Vagina (tissue), 2 donors: ENCODE measurements at regions not wholly inside any gene's neighbourhood (a gene's known extent, or its start where the extent isn't known, plus 50 kb on each side); places are given as distances from the start of the nearest gene placed in this dataset.

Experiments used
- POLR2A ChIP-seq, 2 donors: fragments of 450-650 bp; IDR thresholded peaks; one replicate each; pipeline ENCODE4 v1.6.1; 2017; ENCODE audit warnings: antibody characterized with exemption in 2 of 2, mild to moderate bottlenecking in 2 of 2, moderate library complexity in 2 of 2
- POLR2AphosphoS5 ChIP-seq, 2 donors: sonication (generic); formaldehyde crosslinking; IDR thresholded peaks; one replicate each; pipeline ENCODE4 v1.9.0; 2017; ENCODE audit warnings: antibody characterized with exemption in 2 of 2, mild to moderate bottlenecking in 2 of 2, low read depth in 1 of 2; ENCODE audit not compliant: insufficient read depth in 1 of 2
- TF ChIP-seq, protein P1 (sequence below), 3 experiments: fragments of 450-650 bp in 2 of 3; fragments of 200-600 bp in 1 of 3; sonication (generic) in 1 of 3; IDR thresholded peaks; one replicate each; pipeline ENCODE4 v1.5.1; 2017 to 2019; ENCODE audit warnings: antibody characterized with exemption in 3 of 3, mild to moderate bottlenecking in 2 of 3, moderate library complexity in 2 of 3

DNA sequence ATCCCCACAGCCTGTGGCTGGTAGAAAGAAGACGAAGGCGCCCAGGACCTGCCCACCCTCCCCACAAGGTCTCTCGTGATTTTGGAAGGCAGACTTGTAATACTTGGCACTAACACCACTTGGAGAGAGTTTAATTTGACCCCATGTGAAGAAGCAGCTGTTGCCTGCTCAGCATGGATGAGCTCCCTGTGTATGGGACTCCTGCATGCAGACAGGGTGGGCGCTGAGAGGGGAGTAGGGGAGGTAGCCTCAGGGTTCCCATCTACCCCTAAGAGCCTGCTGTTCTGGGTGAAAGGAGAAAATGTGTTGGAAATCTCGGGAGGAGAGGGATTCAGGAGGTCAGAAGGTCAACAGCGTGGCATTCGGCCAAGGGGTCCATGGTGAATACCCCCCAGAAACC is 625.9 kb downstream of the TBC1D22A start:
- no peak for TF ChIP-seq POLR2A (IDR thresholded peaks at IDR 0.05)
- TF ChIP-seq, protein P1, sequence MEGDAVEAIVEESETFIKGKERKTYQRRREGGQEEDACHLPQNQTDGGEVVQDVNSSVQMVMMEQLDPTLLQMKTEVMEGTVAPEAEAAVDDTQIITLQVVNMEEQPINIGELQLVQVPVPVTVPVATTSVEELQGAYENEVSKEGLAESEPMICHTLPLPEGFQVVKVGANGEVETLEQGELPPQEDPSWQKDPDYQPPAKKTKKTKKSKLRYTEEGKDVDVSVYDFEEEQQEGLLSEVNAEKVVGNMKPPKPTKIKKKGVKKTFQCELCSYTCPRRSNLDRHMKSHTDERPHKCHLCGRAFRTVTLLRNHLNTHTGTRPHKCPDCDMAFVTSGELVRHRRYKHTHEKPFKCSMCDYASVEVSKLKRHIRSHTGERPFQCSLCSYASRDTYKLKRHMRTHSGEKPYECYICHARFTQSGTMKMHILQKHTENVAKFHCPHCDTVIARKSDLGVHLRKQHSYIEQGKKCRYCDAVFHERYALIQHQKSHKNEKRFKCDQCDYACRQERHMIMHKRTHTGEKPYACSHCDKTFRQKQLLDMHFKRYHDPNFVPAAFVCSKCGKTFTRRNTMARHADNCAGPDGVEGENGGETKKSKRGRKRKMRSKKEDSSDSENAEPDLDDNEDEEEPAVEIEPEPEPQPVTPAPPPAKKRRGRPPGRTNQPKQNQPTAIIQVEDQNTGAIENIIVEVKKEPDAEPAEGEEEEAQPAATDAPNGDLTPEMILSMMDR (IDR thresholded peaks at IDR 0.05), result no peak
- no peak for TF ChIP-seq POLR2AphosphoS5 (IDR thresholded peaks at IDR 0.05; ENCODE audit: insufficient read depth in 1 of 2, low read depth in 1 of 2)
